ENCODE measurements at regions not wholly inside any gene's neighbourhood (a gene's known extent, or its start where the extent isn't known, plus 50 kb on each side); places are given as distances from the start of the nearest gene placed in this dataset.

- no peak overlapping the region for H3K4me2 ChIP-seq (replicated peaks; ENCODE audit: low read depth, low read length, poor library complexity, severe bottlenecking)
- H3K9ac ChIP-seq (ENCODE audit: low read length): no peak overlapping the region
- no peaks in the 10 kb centered on the region for H3K4me1 Mint-ChIP-seq
- no peak overlapping the region for H3K27ac Mint-ChIP-seq
- ChIA-PET POLR2A (no interaction called here), CTCF (no interaction called here)
- ATAC-seq (ENCODE audit: low read depth) (no peak), DNase-seq (no peak)
- H3K4me3 Mint-ChIP-seq: no peak overlapping the region
- H2AFZ ChIP-seq (ENCODE audit: insufficient read depth, low read depth, low read length, poor library complexity, severe bottlenecking): no peak overlapping the region
- no peak for TF ChIP-seq EZH2 (IDR thresholded peaks at IDR 0.05; ENCODE audit: borderline replicate concordance, insufficient read depth, low read depth, low read length, poor library complexity, severe bottlenecking)
- TF ChIP-seq, protein P1, sequence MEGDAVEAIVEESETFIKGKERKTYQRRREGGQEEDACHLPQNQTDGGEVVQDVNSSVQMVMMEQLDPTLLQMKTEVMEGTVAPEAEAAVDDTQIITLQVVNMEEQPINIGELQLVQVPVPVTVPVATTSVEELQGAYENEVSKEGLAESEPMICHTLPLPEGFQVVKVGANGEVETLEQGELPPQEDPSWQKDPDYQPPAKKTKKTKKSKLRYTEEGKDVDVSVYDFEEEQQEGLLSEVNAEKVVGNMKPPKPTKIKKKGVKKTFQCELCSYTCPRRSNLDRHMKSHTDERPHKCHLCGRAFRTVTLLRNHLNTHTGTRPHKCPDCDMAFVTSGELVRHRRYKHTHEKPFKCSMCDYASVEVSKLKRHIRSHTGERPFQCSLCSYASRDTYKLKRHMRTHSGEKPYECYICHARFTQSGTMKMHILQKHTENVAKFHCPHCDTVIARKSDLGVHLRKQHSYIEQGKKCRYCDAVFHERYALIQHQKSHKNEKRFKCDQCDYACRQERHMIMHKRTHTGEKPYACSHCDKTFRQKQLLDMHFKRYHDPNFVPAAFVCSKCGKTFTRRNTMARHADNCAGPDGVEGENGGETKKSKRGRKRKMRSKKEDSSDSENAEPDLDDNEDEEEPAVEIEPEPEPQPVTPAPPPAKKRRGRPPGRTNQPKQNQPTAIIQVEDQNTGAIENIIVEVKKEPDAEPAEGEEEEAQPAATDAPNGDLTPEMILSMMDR (IDR thresholded peaks at IDR 0.05): no peak
- H3K4me1 ChIP-seq (ENCODE audit: control insufficient read depth in 2 of 2, insufficient read depth in 2 of 2, low read length in 2 of 2): no peaks in the 10 kb centered on the region
- H3K36me3 ChIP-seq (replicated peaks in 1 of 2; ENCODE audit: control extremely low read depth in 1 of 2, control insufficient read depth in 1 of 2, extremely low read depth in 1 of 2, insufficient read depth in 2 of 2, low read length in 1 of 2): no peaks in the 10 kb centered on the region
- intact Hi-C loops (cut with micrococcal nuclease): no loop called here
- no peak overlapping the region for H3K4me3 ChIP-seq (ENCODE audit: control extremely low read depth in 1 of 5, extremely low read depth in 1 of 5, insufficient read depth in 1 of 5, low read depth in 2 of 5, low read length in 4 of 5)
- 43% methylated on average over 1 of the region's 2 CpGs for WGBS (ENCODE audit: insufficient coverage)
- no peak overlapping the region for H3K27ac ChIP-seq (ENCODE audit: low read length in 2 of 2)
- H3K9me3 Mint-ChIP-seq (ENCODE audit: insufficient read depth): no peaks in the 10 kb centered on the region
- no peaks in the 10 kb centered on the region for H4K20me1 ChIP-seq (ENCODE audit: control insufficient read depth, insufficient read depth, low read length, poor library complexity, severe bottlenecking)
- no peaks in the 10 kb centered on the region for H3K79me2 ChIP-seq (ENCODE audit: control insufficient read depth, insufficient read depth, low read length)
- peaks cover 0 to 5% (median 0%) of the 10 kb centered on the region in 3 donors for H3K9me3 ChIP-seq (ENCODE audit: control extremely low read depth in 1 of 3, control insufficient read depth in 2 of 3, insufficient read depth in 1 of 3, low read length in 2 of 3)
- H3K27me3 ChIP-seq (replicated peaks in 1 of 4; ENCODE audit: control extremely low read depth in 1 of 4, control insufficient read depth in 3 of 4, insufficient read depth in 4 of 4, low read length in 3 of 4): no peaks in the 10 kb centered on the region
- no peaks in the 10 kb centered on the region for H3K27me3 Mint-ChIP-seq
These were observed 81.8 kb upstream of the EYA4 start for GRCh38 chr6:133159255-133159795.

- CTCF ChIA-PET: no interaction called here
- H3K27me3 Mint-ChIP-seq: no peaks in the 10 kb centered on the region
These were observed 80.6 kb upstream of the EYA4 start for GRCh38 chr6:133160536-133160935.

More at GRCh38 chr6:133160536-133160935, 80.6 kb upstream of the EYA4 start:
- no peaks in the 10 kb centered on the region for H3K79me2 ChIP-seq (ENCODE audit: control insufficient read depth, insufficient read depth, low read length)
- POLR2A ChIA-PET: no interaction called here
- Mint-ChIP-seq H3K4me3 (no peak overlapping the region), H3K27ac (no peak overlapping the region), H3K4me1 (no peaks in the 10 kb centered on the region), H3K9me3 (ENCODE audit: insufficient read depth) (no peaks in the 10 kb centered on the region)
- TF ChIP-seq EZH2 (IDR thresholded peaks at IDR 0.05; ENCODE audit: borderline replicate concordance, insufficient read depth, low read depth, low read length, poor library complexity, severe bottlenecking): no peak
- TF ChIP-seq, protein P1 (IDR thresholded peaks at IDR 0.05): no peak
- H3K4me1 ChIP-seq (ENCODE audit: control insufficient read depth in 2 of 2, insufficient read depth in 2 of 2, low read length in 2 of 2): no peaks in the 10 kb centered on the region
- no peak overlapping the region for H3K9ac ChIP-seq (ENCODE audit: low read length)
- H3K4me3 ChIP-seq (ENCODE audit: control extremely low read depth in 1 of 5, extremely low read depth in 1 of 5, insufficient read depth in 1 of 5, low read depth in 2 of 5, low read length in 4 of 5): no peak overlapping the region
- H3K9me3 ChIP-seq (ENCODE audit: control extremely low read depth in 1 of 3, control insufficient read depth in 2 of 3, insufficient read depth in 1 of 3, low read length in 2 of 3): no peaks in the 10 kb centered on the region
- WGBS (ENCODE audit: insufficient coverage): no CpG with 5 or more reads among the region's 2 CpGs
- H3K27ac ChIP-seq (ENCODE audit: low read length in 2 of 2): no peak overlapping the region
- intact Hi-C loops (cut with micrococcal nuclease): no loop called here
- H2AFZ ChIP-seq (ENCODE audit: insufficient read depth, low read depth, low read length, poor library complexity, severe bottlenecking): no peak overlapping the region
- ATAC-seq (ENCODE audit: low read depth): no peak
- no peak for DNase-seq
- no peak overlapping the region for H3K4me2 ChIP-seq (replicated peaks; ENCODE audit: low read depth, low read length, poor library complexity, severe bottlenecking)
- no peaks in the 10 kb centered on the region for H3K27me3 ChIP-seq (replicated peaks in 1 of 4; ENCODE audit: control extremely low read depth in 1 of 4, control insufficient read depth in 3 of 4, insufficient read depth in 4 of 4, low read length in 3 of 4)
- no peaks in the 10 kb centered on the region for H4K20me1 ChIP-seq (ENCODE audit: control insufficient read depth, insufficient read depth, low read length, poor library complexity, severe bottlenecking)
- H3K36me3 ChIP-seq (replicated peaks in 1 of 2; ENCODE audit: control extremely low read depth in 1 of 2, control insufficient read depth in 1 of 2, extremely low read depth in 1 of 2, insufficient read depth in 2 of 2, low read length in 1 of 2): no peaks in the 10 kb centered on the region
